Stimulated activated CD8-positive, alpha-beta memory T cell treated with anti-CD3 and anti-CD28 coated beads, Interleukin-7, amount 100 ng/mL, for 24 hours (primary cell): ENCODE measurements at regions not wholly inside any gene's neighbourhood (a gene's known extent, or its start where the extent isn't known, plus 50 kb on each side); places are given as distances from the start of the nearest gene placed in this dataset.

Experiments
- DNase-seq: peaks from one replicate; pipeline ENCODE4 v3.0.0-alpha.2; 2020; ENCODE audit warnings: low read depth

GRCh38 chr9:131809941-131810344, 70.1 kb upstream of the RAPGEF1 start:
- no peak for DNase-seq

- no peak for DNase-seq
These were observed 68.4 kb upstream of the RAPGEF1 start for GRCh38 chr9:131808291-131808690.

GRCh38 chr9:131807144-131807983, 67.5 kb upstream of the RAPGEF1 start:
- DNase-seq: no peak

- no peak for DNase-seq
These were observed 65.9 kb upstream of the RAPGEF1 start for GRCh38 chr9:131805803-131806202.

GRCh38 chr9:131804826-131805225, 65.0 kb upstream of the RAPGEF1 start:
- no peak for DNase-seq

GRCh38 chr9:131803758-131804411, 64.0 kb upstream of the RAPGEF1 start:
- DNase-seq: no peak

GRCh38 chr9:131801810-131802209, 61.9 kb upstream of the RAPGEF1 start:
- no peak for DNase-seq

GRCh38 chr9:131800843-131801242, 61.0 kb upstream of the RAPGEF1 start:
- DNase-seq: no peak

- no peak for DNase-seq
These were observed 60.5 kb upstream of the RAPGEF1 start for GRCh38 chr9:131800366-131800765.

- peak; percentile 37 for DNase-seq
These were observed 59.4 kb upstream of the RAPGEF1 start for GRCh38 chr9:131799177-131799823.

- DNase-seq: no peak
These were observed 58.4 kb upstream of the RAPGEF1 start for GRCh38 chr9:131798246-131798645.

GRCh38 chr9:131794393-131794792, 54.5 kb upstream of the RAPGEF1 start:
- no peak for DNase-seq

- no peak for DNase-seq
These were observed 51.8 kb upstream of the RAPGEF1 start for GRCh38 chr9:131791542-131792254.
